HepG2 (cell line): ENCODE measurements at regions not wholly inside any gene's neighbourhood (a gene's known extent, or its start where the extent isn't known, plus 50 kb on each side); places are given as distances from the start of the nearest gene placed in this dataset.

Experiments used
- HMGA1 ChIP-seq: sonication (generic); formaldehyde crosslinking; conservative IDR thresholded peaks from 2 replicates; pipeline ENCODE4 v1.4.0; 2020; ENCODE audit warnings: missing genetic modification reagents
- RBFOX2 ChIP-seq: fragments of 200-400 bp; formaldehyde crosslinking; IDR thresholded peaks from 2 replicates; pipeline ENCODE4 v1.6.1; 2017; ENCODE audit warnings: low read depth, mild to moderate bottlenecking, low read length
- SUZ12 ChIP-seq: fragments of 150-350 bp; IDR thresholded peaks from 2 replicates; pipeline ENCODE4 v1.6.1; 2014; ENCODE audit warnings: low read depth, low read length
- ZNF629 ChIP-seq: sonication (generic); formaldehyde crosslinking; conservative IDR thresholded peaks from 2 replicates; pipeline ENCODE4 v1.5.0; 2020; ENCODE audit warnings: missing genetic modification reagents
- TF ChIP-seq, protein P1 (sequence below): sonication (generic); formaldehyde crosslinking; IDR thresholded peaks from 2 replicates; pipeline ENCODE4 v1.5.1; 2020; ENCODE audit warnings: missing genetic modification reagents, mild to moderate bottlenecking, borderline replicate concordance

DNA sequence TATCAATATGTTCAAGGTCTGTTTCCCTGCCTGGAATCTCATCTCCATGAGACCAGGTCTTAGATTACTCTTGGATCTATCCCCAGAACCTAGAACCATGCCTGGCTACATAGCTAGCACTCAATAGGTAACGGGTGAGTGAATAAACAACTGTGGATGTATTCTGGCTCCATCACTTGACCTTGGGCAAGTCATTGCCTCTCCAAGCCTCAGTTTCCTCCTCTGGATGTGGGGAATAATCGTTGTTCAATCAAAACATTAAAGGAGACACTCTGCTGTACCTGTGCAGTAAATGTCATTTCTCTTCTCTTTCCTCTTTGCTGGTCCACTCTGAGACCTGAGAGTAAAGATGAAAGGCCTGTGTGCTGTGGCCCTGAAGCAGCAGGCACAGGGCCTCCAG, 121.5 kb upstream of the MYCN start:
- TF ChIP-seq ZNF629 (CRISPR knock-in tag) (no peak), RBFOX2 (no peak), SUZ12 (no peak), HMGA1 (CRISPR knock-in tag) (no peak)
- TF ChIP-seq, protein P1, sequence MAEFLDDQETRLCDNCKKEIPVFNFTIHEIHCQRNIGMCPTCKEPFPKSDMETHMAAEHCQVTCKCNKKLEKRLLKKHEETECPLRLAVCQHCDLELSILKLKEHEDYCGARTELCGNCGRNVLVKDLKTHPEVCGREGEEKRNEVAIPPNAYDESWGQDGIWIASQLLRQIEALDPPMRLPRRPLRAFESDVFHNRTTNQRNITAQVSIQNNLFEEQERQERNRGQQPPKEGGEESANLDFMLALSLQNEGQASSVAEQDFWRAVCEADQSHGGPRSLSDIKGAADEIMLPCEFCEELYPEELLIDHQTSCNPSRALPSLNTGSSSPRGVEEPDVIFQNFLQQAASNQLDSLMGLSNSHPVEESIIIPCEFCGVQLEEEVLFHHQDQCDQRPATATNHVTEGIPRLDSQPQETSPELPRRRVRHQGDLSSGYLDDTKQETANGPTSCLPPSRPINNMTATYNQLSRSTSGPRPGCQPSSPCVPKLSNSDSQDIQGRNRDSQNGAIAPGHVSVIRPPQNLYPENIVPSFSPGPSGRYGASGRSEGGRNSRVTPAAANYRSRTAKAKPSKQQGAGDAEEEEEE (CRISPR knock-in tag) = no peak
